ENCODE measurements at regions not wholly inside any gene's neighbourhood (a gene's known extent, or its start where the extent isn't known, plus 50 kb on each side); places are given as distances from the start of the nearest gene placed in this dataset.

- TF ChIP-seq CTCF (conservative IDR thresholded peaks at IDR 0.05 in 1 of 2, IDR thresholded peaks at IDR 0.05 in 1 of 2; ENCODE audit: extremely low read depth in 1 of 2, insufficient read depth in 1 of 2, low read depth in 1 of 2, low read length in 2 of 2) (no peak), EZH2 (IDR thresholded peaks at IDR 0.05; ENCODE audit: borderline replicate concordance, low read length) (no peak)
Observed at GRCh38 chr15:72912996-72913395, 129.4 kb upstream of the ADPGK start.
